Right lobe of liver (tissue), 4 donors: ENCODE measurements at regions not wholly inside any gene's neighbourhood (a gene's known extent, or its start where the extent isn't known, plus 50 kb on each side); places are given as distances from the start of the nearest gene placed in this dataset.

Experiments used
- CTCF ChIP-seq, 4 donors: fragments of 200-600 bp in 3 of 4; fragments of 450-650 bp in 1 of 4; IDR thresholded peaks; one replicate each; pipeline versions ENCODE4 v1.5.1 to v1.8.0; 2016 to 2022; ENCODE audit warnings: antibody characterized with exemption in 4 of 4, mild to moderate bottlenecking in 2 of 4
- POLR2A ChIP-seq: fragments of 450-650 bp; IDR thresholded peaks from one replicate; pipeline ENCODE4 v1.6.1; 2017; ENCODE audit warnings: antibody characterized with exemption, mild to moderate bottlenecking
- donor health status: DM: no; HTN: no; CAD: no.
- donor health status: DM: no; HTN: no; CAD: no.
- donor health status: DM: no; HTN: yes; CAD: no.

- TF ChIP-seq CTCF (IDR thresholded peaks at IDR 0.05) (no peak), POLR2A (no peak)
Observed at GRCh38 chr3:107925851-107926250, 165.0 kb downstream of the CD47 start.
